ENCODE measurements at regions not wholly inside any gene's neighbourhood (a gene's known extent, or its start where the extent isn't known, plus 50 kb on each side); places are given as distances from the start of the nearest gene placed in this dataset.

DNA sequence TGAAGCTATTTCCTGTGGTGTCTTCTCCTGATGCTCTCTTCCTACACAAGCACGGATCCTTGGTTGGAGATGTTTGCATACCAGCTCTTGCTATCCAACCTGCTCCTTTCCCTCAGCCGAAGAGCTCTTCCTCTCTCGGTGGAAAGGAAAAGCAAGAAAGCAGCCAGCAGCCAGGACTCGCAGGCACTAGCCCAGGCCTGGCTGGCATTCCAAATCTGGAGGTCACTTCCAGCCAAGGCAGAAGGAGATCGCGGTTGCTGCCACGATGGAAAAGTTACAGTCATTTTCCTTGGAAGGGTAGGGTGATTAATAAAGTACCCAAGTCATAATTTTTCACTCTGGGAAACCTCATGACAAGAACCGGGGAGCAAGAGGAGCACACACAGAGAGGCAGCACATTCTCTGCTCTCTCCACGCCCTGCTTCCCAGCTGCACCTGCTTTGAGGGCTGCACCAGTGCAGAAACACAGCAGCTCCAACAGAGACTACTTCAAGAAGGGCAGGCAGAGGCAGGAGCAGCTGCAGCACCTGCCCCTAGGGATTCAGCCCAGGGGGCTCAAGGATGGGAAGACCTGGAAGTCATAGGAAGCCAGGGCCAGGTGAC, 399.3 kb downstream of the CADM1 start:
- TF ChIP-seq, protein P1, sequence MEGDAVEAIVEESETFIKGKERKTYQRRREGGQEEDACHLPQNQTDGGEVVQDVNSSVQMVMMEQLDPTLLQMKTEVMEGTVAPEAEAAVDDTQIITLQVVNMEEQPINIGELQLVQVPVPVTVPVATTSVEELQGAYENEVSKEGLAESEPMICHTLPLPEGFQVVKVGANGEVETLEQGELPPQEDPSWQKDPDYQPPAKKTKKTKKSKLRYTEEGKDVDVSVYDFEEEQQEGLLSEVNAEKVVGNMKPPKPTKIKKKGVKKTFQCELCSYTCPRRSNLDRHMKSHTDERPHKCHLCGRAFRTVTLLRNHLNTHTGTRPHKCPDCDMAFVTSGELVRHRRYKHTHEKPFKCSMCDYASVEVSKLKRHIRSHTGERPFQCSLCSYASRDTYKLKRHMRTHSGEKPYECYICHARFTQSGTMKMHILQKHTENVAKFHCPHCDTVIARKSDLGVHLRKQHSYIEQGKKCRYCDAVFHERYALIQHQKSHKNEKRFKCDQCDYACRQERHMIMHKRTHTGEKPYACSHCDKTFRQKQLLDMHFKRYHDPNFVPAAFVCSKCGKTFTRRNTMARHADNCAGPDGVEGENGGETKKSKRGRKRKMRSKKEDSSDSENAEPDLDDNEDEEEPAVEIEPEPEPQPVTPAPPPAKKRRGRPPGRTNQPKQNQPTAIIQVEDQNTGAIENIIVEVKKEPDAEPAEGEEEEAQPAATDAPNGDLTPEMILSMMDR (IDR thresholded peaks at IDR 0.05) = no peak
- DNase-seq (ENCODE audit: low spot score) (no peak), ATAC-seq (ENCODE audit: low FRiP score) (no peak)

DNA sequence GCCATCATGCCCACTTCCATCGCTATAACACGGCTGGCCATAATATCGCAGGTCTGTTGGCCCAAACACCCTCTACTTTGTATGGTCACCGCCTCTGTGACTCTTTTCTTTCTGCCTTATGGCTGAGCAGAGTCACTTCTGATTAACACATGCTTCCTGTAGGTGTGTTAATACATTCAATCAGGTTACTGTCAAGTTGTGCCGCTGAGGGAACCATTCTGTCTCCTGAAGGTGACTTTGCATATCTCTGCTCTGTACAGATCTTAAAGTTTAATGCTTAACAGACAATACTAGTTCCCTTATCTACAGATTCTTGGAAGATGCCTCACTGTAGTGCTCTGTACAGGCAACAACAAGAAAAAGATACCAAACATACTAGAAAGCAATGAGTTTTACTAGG, 393.1 kb downstream of the CADM1 start:
- TF ChIP-seq, protein P1 (IDR thresholded peaks at IDR 0.05) = no peak
- ATAC-seq (ENCODE audit: low FRiP score) (no peak), DNase-seq (ENCODE audit: low spot score) (no peak)

DNA sequence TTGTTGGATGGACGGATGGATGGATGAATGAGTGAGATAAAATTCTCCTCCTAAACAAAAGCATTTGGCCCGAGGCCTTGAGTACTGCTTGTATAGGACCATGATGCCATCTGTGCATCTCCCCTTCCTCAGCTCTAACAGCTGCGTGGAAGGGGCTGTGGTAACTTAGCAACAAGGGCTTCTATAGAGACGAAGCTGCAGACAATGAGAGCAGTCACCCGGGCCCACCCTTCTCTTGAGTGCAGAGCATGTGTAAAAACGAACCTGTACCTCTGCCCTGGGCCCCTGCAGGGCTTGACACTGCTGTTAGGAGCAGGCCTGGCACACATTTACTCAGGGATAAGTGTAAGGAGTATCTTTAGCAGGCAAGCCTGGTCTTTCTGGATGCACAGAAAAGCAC, 391.5 kb downstream of the CADM1 start:
- ATAC-seq (ENCODE audit: low FRiP score) = no peak
- TF ChIP-seq, protein P1 (IDR thresholded peaks at IDR 0.05) = no peak
- no peak for DNase-seq (ENCODE audit: low spot score)

DNA sequence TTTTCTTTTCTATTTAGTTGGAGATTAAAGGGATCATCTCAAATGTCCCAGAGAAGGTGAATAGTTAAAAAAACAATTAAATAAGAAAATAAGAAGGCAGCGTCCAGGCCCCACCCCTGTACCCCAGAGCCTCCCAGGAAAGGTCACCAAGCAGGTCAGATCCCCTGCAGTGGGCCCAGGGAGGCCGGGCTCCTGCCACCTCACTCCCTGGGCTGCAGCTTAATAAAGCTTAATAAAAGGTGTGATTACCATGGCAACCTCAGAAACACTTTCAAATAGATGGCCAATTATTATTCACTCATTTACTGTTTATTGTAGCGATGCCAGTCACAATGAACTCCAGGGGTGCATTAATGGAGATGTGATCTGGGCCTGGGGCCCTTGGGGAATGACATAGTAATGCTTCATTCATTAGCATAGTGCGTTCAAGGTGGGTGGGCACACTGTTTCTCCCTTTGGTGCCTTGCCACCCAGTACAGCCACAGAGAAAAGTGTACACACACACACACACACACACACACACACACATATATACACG, 386.2 kb downstream of the CADM1 start:
- ATAC-seq (ENCODE audit: low FRiP score) (no peak), DNase-seq (ENCODE audit: low spot score) (no peak)
- TF ChIP-seq, protein P1 (IDR thresholded peaks at IDR 0.05) = no peak

DNA sequence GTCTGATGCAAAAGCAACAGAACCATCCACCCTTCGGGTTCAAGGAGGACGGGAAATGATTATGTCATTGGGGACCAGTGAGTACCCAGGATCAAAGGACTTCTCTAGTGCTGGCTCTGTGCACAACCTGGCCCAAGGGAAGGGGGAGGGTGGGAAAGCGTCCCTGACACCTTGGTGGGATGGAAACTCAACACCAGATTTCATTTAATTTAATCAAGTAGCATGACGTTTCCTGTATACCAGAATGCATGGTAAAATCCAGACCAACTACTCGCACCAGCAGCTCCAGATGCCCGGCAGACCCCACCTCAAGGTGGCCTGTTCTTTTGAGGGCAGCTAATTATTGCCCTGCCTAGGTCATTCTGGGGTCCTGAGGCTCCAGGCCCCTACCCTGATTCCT, 385.1 kb downstream of the CADM1 start:
- DNase-seq (ENCODE audit: low spot score) (no peak), ATAC-seq (ENCODE audit: low FRiP score) (no peak)
- TF ChIP-seq, protein P1 (IDR thresholded peaks at IDR 0.05) = no peak

All from omental fat pad (tissue), 3 donors.